GM21576 (cell line): ENCODE measurements at regions not wholly inside any gene's neighbourhood (a gene's known extent, or its start where the extent isn't known, plus 50 kb on each side); places are given as distances from the start of the nearest gene placed in this dataset.

ENCODE experiments used
- ATAC-seq: cut with Tn5 transposase; IDR thresholded peaks from one replicate; pipeline ENCODE4 v1.9.1; 2021; ENCODE audit warnings: mild to moderate bottlenecking, moderate library complexity; ENCODE audit not compliant: unreplicated experiment

- ATAC-seq: no peak
These were observed 152.4 kb downstream of the TEX29 start for GRCh38 chr13:111472559-111473460.

- no peak for ATAC-seq
These were observed 153.9 kb downstream of the TEX29 start for GRCh38 chr13:111474136-111475002.

DNA sequence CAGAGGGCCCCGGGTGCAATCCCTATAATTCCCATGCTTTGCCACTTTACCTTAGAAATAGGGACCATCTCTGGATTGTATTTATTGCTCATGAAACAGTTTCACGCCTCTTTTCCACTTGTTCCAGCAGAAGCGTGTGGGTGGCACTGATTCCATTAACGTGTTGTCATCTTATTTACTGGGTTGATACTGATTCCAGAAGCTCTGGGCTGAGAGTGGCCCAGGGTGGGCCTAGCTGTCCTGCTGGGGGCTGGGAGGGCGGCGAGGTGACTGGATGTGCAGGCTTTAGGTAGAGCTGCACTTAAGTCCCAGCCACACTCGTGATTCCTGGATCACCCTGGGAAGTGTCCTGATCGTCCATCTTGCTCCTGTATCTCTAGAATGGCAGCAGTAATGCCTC, 155.0 kb downstream of the TEX29 start:
- ATAC-seq: no peak

DNA sequence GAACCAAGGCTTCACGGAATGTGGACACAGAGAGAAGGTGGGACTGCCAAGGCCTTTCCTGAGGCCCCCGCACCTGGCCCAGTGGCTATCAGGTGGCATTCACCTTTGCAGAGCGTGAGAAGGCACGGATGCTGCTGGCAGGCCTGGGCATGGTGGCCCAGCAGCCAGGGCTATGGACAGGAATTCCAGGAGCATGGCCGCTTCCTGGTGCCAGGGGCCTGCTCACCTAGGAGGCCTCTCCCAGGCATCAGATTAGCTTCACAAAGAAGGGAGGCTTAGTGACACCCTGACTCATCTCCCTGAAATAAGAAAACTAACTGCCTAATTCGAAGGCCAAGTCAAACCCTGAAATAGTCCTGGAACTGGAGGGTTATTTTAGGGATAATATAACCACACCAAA, 155.8 kb downstream of the TEX29 start:
- ATAC-seq: no peak

DNA sequence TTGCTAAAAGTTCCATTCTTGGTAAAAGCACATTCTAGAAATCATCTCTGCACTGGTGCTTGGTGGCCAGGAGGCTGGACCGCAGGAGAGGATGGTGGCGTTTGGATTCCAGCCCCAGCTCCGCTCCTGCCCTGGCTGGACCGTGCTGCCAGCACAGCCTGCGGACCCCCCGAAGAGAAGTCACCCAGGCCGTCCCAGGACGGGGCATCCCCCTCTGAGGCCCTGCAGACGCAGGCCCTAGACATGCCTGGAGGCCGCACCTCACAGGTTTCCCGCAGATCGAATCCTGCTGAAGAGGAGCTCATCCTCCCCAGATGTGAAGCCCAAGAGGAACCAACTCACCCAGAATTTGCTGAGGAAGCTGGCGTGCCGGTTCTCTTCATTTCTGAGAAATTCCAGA, 159.0 kb downstream of the TEX29 start:
- ATAC-seq: no peak

DNA sequence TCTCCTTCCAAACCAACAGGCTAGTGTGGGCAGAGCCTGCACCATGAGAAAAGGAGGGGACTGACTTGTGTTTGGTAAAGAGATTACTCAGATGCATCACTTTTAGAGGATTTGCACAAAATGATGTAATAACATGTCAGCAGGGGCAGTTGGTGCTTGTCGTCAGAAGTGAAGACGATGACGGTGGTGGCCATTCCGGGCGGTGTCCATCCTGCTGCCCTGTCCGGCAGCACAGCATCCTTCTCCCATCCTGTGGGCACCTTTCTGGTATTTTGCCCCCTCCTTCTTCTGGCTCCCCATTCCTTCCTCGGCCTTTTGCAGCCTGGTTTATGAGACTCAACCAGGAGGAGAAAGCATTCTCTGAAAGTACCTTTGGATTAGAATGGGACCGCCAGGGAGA, 160.1 kb downstream of the TEX29 start:
- ATAC-seq: no peak

- no peak for ATAC-seq
These were observed 160.5 kb downstream of the TEX29 start for GRCh38 chr13:111480976-111481375.

DNA sequence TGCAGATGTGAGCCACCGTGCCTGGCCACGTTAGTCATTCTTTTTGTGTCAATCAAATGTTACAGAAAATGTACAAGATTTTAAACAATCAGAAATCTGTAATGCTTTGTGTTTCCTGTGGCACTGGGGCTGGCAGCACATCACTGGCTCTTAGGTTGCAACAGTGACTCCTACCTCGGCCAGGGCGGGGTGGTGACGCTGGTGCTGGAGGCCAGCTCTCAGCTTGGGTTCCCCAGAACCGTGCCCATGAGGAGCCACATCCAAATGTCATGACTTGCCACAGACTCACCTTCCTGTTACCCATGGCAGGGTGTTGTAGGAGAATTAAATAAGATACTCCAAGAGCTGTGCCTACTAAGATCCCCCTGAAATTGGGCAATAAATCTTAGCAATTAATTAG, 161.7 kb downstream of the TEX29 start:
- no peak for ATAC-seq

DNA sequence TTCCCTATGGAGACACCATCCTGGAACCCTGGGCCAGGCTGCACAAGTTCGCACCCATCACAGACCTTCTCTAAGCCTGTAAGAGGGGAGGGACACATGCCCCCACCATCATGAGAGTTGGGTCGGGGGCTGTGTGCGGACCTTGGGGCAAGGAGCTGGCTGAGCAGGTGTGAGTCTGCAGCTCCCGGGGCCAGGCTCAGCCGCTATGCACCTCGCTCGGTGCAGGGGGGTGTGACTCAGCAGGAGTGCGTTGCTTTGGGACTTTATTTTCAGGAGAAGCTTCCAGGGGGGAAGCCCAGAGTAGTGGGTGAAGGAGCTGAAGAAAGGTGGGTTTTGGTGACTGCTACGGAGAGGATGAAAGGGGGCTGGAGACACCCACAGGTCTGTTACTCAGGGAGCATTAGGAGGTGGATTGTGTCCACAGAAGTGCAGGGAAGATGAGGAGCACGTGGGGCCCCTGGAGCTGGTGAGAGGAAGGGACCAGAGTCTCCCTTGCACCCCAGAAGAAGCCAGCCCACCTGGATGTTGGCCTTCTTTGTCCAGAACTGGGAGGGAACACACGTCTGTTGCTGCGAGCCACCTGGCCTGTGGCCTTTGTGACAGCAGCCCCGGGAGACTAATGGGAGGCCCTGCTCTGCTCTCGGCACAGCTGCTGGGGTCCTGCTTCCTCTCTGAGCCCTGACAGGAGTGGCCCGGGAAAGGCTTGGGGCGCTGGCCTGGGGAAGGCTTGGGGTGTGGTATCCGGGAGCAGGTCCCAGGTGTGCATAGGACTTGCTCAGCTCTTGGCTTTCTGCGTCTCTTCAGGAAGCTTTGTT, 162.6 kb downstream of the TEX29 start:
- ATAC-seq: no peak

- ATAC-seq: no peak
These were observed 163.2 kb downstream of the TEX29 start for GRCh38 chr13:111483621-111483987.

DNA sequence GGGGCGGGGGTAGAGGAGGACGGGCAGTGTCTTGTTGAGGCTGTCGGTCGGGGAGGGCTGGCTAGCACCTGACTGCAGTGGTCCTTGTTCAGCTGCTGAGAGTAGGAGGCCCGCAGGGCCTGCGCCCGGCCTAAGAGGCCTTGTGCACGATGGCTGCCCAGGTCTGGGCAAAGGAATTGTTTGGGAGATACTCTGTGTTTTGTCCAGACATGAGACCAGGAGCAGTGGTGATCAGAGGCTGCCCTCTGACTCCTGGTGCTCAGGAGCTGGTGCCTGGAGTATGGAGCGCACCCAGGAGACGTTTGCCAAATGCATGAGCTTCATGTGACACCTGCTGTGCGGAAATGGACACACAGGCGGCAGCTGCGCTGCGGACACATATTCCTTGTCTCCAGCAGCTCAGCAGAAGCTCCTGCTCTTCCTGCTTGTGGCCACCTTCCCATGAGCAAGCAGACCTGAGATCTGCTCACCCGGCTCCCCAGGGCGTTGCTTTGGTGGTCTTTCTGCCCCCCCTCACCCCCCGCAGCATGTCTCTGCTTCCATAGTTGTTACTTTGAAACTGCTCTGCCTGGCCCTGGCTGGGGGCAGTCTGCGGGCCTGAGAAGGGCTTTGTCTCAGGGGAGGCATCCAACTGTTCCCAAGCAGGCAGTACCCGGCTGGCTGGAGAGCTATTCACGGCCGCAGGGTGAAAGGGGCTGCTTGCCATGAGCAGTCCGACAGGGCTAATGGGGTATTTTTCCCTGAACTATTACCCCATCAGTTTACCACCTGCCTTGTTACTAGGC, 163.9 kb downstream of the TEX29 start:
- no peak for ATAC-seq

DNA sequence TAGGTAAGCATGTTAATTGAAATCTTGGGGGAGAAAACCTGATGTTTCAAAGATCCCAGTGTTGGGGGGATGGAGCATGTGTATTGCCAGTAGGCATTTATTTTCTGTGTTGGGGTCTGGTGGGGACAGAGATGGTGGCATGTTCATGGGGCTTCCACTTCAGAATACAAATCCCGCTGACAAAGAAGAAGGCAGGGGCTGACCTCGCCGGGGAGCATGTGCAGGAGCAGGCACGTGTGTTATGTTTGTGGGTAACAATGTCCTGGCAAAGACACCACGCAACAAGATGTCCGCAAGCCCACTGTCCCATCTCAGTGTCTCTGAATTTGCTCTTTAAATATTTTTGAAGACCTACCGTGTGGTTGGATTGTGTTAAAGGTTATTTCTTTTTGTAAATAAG, 164.5 kb downstream of the TEX29 start:
- no peak for ATAC-seq

DNA sequence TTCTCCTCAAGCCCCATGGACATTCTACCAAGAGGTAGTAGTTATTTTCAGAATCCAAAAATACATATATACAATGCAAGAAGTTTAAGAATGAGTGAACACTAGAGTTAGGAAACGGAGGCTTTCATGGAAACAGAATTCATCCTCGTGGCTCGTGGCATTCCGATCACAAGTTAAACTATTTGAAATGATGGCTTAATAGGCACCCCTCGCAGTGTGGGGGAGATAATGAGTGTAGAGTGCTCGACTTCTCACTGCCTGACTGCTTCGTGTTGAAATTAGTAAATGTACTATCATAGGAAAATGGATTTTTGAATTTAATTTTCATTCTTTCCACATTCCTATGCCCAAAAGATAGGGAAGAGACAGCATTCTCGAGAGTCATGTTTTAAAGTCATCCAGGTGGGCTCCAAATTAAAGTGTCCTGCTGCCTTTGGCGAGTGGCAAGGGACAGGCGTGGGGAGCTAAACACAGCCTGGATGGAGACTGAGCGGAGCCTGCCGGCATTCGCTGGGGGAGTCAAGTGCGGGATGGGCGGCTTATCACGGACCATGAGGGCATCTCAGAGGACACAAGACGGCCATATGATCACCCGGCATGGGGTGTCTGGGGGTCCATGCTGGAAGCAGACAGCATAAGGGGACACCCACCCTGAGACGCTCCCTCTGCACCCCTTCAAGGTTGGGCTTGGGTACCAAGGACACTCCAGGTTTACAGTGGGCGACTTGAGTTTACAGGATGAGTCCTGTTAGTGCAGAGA, 165.2 kb downstream of the TEX29 start:
- ATAC-seq: no peak

GRCh38 chr13:111486331-111486730, 165.9 kb downstream of the TEX29 start:
- ATAC-seq: no peak

DNA sequence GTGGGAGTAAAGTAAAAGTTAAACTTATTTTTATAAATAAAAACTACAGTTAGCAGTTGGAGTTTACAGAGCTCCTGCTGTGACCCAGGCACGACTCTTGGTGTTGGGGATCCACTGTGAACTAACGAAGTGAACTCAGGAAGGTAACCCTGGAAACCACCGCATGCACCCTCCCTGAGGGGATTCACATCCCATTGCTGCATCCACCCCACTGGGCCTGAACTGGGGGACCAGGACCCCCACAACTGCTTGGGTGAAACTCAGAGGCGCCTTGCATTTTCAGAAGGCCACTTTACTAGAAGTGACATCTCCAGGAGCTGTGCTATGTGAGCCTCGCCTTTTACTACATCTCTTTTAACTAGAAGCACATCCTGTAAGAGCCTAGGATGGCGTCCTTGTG, 166.4 kb downstream of the TEX29 start:
- no peak for ATAC-seq

DNA sequence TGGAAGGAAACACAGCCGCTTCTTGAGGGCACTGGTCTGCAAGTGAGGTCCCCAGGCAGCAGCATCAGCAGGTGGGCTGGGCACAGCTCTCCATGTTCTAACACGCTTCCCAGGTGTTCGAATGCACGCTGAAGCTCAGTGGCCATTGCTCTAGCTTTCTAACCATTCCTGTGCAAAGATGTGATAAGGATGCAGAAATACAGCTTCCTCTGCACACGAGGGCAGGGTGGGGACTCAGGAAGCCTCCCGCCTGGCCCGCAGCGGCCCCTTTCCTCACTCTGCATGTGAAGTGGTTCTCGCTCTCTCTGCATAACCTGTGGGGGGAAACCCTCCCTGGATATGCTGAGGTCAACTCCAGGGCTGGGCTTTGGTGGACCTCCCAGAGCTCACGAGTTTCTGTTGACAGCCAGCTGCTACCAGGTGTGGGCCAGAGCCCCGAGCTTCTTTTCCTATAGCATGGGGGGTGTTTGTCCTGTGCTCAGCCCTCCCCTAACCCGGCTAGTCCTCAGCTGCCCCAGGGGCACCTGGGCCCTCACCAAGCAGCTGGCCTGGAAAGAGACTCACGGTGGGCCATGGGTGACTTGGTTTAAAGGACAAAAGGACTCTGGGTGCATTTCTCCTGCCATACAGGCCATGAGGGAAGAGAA, 168.2 kb downstream of the TEX29 start:
- no peak for ATAC-seq

DNA sequence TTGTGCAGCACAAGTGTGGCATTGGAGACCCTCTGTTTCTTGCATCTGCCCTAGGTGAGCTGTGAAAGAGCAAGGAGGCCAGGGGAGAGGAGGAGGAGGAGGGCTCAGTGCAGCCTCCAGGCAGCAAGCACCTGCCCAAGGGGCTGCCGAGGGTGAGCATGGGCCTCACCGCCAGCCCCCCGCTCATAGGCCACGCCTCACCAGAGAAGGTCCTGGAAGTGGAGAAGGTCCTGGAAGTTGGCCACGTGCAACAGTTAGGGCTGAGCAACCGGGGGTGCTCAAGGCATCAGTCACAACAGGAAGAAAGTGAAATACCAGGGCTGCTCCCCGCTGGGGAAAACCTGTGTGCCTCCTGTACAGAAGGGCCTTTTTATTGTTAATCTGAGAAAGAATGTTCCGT, 168.9 kb downstream of the TEX29 start:
- no peak for ATAC-seq

GRCh38 chr13:111490611-111491010, 170.2 kb downstream of the TEX29 start:
- no peak for ATAC-seq

DNA sequence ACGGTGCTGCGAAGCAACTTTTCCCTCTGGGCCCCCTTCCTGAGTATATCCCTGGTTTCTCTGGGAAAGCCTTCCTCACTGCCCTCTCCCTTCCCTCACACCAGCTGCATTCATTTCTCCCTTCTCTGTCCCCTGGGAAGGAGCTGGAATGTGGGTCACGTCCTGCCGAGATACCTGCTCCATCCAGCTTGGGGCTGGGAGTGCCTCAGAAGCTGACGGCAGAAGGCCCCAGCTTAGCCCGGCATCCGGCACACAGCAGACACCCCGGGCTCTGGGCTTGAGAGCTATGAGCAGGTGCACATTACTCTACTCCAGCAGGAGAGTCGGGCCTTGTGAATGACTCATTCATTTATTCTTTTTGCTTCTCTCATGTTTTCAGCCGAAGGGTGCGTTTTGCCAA, 170.6 kb downstream of the TEX29 start:
- ATAC-seq: no peak
